H9 (cell line): ENCODE measurements at regions not wholly inside any gene's neighbourhood (a gene's known extent, or its start where the extent isn't known, plus 50 kb on each side); places are given as distances from the start of the nearest gene placed in this dataset.
"Not testable (repeated sequence)": the region's sequence is repeated elsewhere in the genome, so short reads cannot be mapped to it uniquely, and the experiment has no call there.

Experiments
- DNase-seq: peaks from one replicate; pipeline ENCODE4 v3.0.0-alpha.2; 2017
- H2AFZ ChIP-seq: one replicate; pipeline ENCODE4 v1.6.1; 2013; ENCODE audit warnings: mild to moderate bottlenecking, low read length, control low read depth, moderate library complexity
- H2AK5ac ChIP-seq: 2 replicates; pipeline ENCODE4 v1.6.1; 2013; ENCODE audit warnings: low read length, control low read depth, mixed read lengths; ENCODE audit not compliant: insufficient read length
- H2BK120ac ChIP-seq: one replicate; pipeline ENCODE4 v1.6.1; 2013; ENCODE audit warnings: low read depth, mild to moderate bottlenecking, low read length, control low read depth, inconsistent platforms; ENCODE audit not compliant: poor library complexity, severe bottlenecking
- H2BK12ac ChIP-seq: 2 replicates; pipeline ENCODE4 v1.6.1; 2013; ENCODE audit warnings: low read length, control low read depth, mixed read lengths, low read depth; ENCODE audit not compliant: insufficient read length
- H2BK15ac ChIP-seq: 2 replicates; pipeline ENCODE4 v1.6.1; 2013; ENCODE audit warnings: low read depth, low read length, control low read depth
- H2BK20ac ChIP-seq: one replicate; pipeline ENCODE4 v1.6.1; 2013; ENCODE audit warnings: low read depth, mild to moderate bottlenecking, low read length, control low read depth, inconsistent platforms; ENCODE audit not compliant: poor library complexity, severe bottlenecking
- H2BK5ac ChIP-seq: 2 replicates; pipeline ENCODE4 v1.6.1; 2013; ENCODE audit warnings: low read length, control low read depth, mixed read lengths; ENCODE audit not compliant: insufficient read length
- H3K14ac ChIP-seq: 2 replicates; pipeline ENCODE4 v1.6.1; 2013; ENCODE audit warnings: low read length, control low read depth; ENCODE audit not compliant: insufficient read depth
- H3K18ac ChIP-seq: 2 replicates; pipeline ENCODE4 v1.6.1; 2013; ENCODE audit warnings: low read depth, mild to moderate bottlenecking, mixed read lengths, low read length, control low read depth; ENCODE audit not compliant: insufficient read length
- H3K23ac ChIP-seq: 2 replicates; pipeline ENCODE4 v1.6.1; 2013; ENCODE audit warnings: low read length, control low read depth, mixed read lengths, low read depth; ENCODE audit not compliant: insufficient read length
- H3K23me2 ChIP-seq: 2 replicates; pipeline ENCODE4 v1.6.1; 2013; ENCODE audit warnings: low read depth, mild to moderate bottlenecking, mixed read lengths, low read length, control low read depth; ENCODE audit not compliant: insufficient read length, poor library complexity, severe bottlenecking
- H3K27ac ChIP-seq: 2 replicates; pipeline ENCODE4 v1.5.1; 2013; ENCODE audit warnings: low read length, control low read depth, mixed read lengths, low read depth; ENCODE audit not compliant: insufficient read length
- H3K27me3 ChIP-seq: 2 replicates; pipeline ENCODE4 v1.6.1; 2013; ENCODE audit warnings: low read length, control low read depth, inconsistent platforms; ENCODE audit not compliant: insufficient read depth
- H3K4ac ChIP-seq: 2 replicates; pipeline ENCODE4 v1.6.1; 2013; ENCODE audit warnings: low read depth, mild to moderate bottlenecking, control low read depth, inconsistent platforms, low read length, moderate library complexity
- H3K4me1 ChIP-seq: 2 replicates; pipeline ENCODE4 v1.6.1; 2013; ENCODE audit warnings: low read length, control low read depth, inconsistent platforms; ENCODE audit not compliant: insufficient read depth
- H3K4me2 ChIP-seq: 2 replicates; pipeline ENCODE4 v1.6.1; 2013; ENCODE audit warnings: low read length, control low read depth, mixed read lengths; ENCODE audit not compliant: insufficient read length, insufficient read depth
- H3K56ac ChIP-seq: 2 replicates; pipeline ENCODE4 v1.6.1; 2013; ENCODE audit warnings: low read depth, mild to moderate bottlenecking, mixed read lengths, low read length, control low read depth; ENCODE audit not compliant: insufficient read length
- H3K79me1 ChIP-seq: 2 replicates; pipeline ENCODE4 v1.6.1; 2013; ENCODE audit warnings: low read depth, mild to moderate bottlenecking, moderate library complexity, low read length, control low read depth, inconsistent platforms; ENCODE audit not compliant: insufficient read depth, poor library complexity, severe bottlenecking
- H3K79me2 ChIP-seq: 2 replicates; pipeline ENCODE4 v1.6.1; 2013; ENCODE audit warnings: low read length, control low read depth, inconsistent platforms; ENCODE audit not compliant: insufficient read depth
- H3K9ac ChIP-seq: 2 replicates; pipeline ENCODE4 v1.6.1; 2013; ENCODE audit warnings: low read length, control low read depth, mixed read lengths; ENCODE audit not compliant: insufficient read length; ENCODE audit errors: extremely low read depth
- H3K9me3 ChIP-seq: one replicate; pipeline ENCODE4 v1.6.1; 2013; ENCODE audit warnings: low read depth, low read length, inconsistent platforms; ENCODE audit not compliant: control insufficient read depth
- H3T11ph ChIP-seq: one replicate; pipeline ENCODE4 v1.6.1; 2013; ENCODE audit warnings: mild to moderate bottlenecking, low read length, control low read depth, inconsistent platforms
- H4K20me1 ChIP-seq: one replicate; pipeline ENCODE4 v1.6.1; 2013; ENCODE audit not compliant: control insufficient read depth, insufficient read length, insufficient read depth
- H4K5ac ChIP-seq: 2 replicates; pipeline ENCODE4 v1.6.1; 2013; ENCODE audit warnings: low read depth, mild to moderate bottlenecking, mixed read lengths, low read length, control low read depth; ENCODE audit not compliant: insufficient read length
- H4K8ac ChIP-seq: replicated peaks from 2 replicates; pipeline ENCODE4 v1.6.1; 2013; ENCODE audit warnings: low read length, control low read depth, mixed read lengths, low read depth; ENCODE audit not compliant: insufficient read length
- H4K91ac ChIP-seq: 2 replicates; pipeline ENCODE4 v1.6.1; 2013; ENCODE audit warnings: low read depth, mild to moderate bottlenecking, moderate library complexity, mixed read lengths, low read length, control low read depth; ENCODE audit not compliant: insufficient read length
- H3K27ac Mint-ChIP-seq, 3 experiments: 2 replicates in 2 of 3; 3 replicates in 1 of 3; pipeline ENCODE4 v1.8.0; 2020 to 2021; ENCODE audit warnings: mixed read lengths in 3 of 3, mild to moderate bottlenecking in 1 of 3, moderate library complexity in 1 of 3
- H3K27me3 Mint-ChIP-seq: 2 replicates; pipeline ENCODE4 v1.8.0; 2021; ENCODE audit warnings: low read depth, mild to moderate bottlenecking, moderate library complexity, mixed read lengths
- H3K36me3 Mint-ChIP-seq, 3 experiments: 2 replicates in 2 of 3; 3 replicates in 1 of 3; pipeline ENCODE4 v1.8.0; 2020 to 2021; ENCODE audit warnings: low read depth in 3 of 3, mixed read lengths in 3 of 3; ENCODE audit not compliant: insufficient read depth in 1 of 3
- H3K4me1 Mint-ChIP-seq, 2 experiments: 2 replicates each; pipeline ENCODE4 v1.8.0; 2020; ENCODE audit warnings: mixed read lengths in 2 of 2
- H3K4me3 Mint-ChIP-seq, 2 experiments: 2 replicates in 1 of 2; 3 replicates in 1 of 2; pipeline ENCODE4 v1.8.0; 2020 to 2021; ENCODE audit warnings: mild to moderate bottlenecking in 2 of 2, mixed read lengths in 2 of 2, moderate library complexity in 1 of 2
- H3K9me3 Mint-ChIP-seq, 2 experiments: 2 replicates in 1 of 2; 3 replicates in 1 of 2; pipeline ENCODE4 v1.8.0; 2020; ENCODE audit warnings: mild to moderate bottlenecking in 2 of 2, mixed read lengths in 2 of 2, moderate library complexity in 1 of 2
- CTCF ChIP-seq: fragments of 200-600 bp; sonication (generic); conservative IDR thresholded peaks from 3 replicates; pipeline ENCODE4 v1.8.0; 2021; ENCODE audit warnings: antibody characterized with exemption, mild to moderate bottlenecking
- WGBS: extraction: QIAGEN DNeasy Blood & Tissue Kit; methylation state at CpG from one replicate; pipeline ENCODE4 v1.1.7; 2013; ENCODE audit warnings: missing lambda C conversion rate, low lambda C conversion rate, mixed read lengths; ENCODE audit not compliant: insufficient read length; ENCODE audit errors: extremely low coverage; 5-methylcytosine and 5-hydroxymethylcytosine counted together

DNA sequence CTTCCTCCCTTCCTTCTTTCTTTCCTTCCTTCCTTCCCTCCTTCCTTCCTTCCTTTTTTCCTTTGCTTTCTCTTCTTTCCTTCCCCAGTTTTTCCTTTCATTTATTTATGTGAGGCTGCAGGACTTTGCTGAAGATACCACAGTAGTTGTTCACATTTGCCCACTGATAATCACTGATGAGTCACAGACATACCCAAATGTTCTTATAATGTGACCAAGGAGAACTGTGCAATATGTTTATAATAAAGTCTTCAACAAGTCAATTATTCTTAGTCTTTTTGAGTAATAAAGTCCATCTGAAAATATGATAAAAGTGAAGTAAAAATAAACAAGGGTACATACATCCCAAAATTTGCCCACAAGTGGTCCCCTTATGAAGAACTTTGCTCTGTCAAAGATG is 159.7 kb downstream of the GNAI1 start:
- H3K23ac ChIP-seq: no peak overlapping the region
- no peak overlapping the region for H3K14ac ChIP-seq
- no peaks in the 10 kb centered on the region for H3K23me2 ChIP-seq
- H3T11ph ChIP-seq: no peak overlapping the region
- H3K4ac ChIP-seq: no peak overlapping the region
- H2AK5ac ChIP-seq: no peak overlapping the region
- Mint-ChIP-seq H3K4me1 (peaks cover 0 to 3% of the 10 kb centered on the region in 2 experiments; a peak in 1 of 4 replicates), H3K9me3 (peaks cover 9% of the 10 kb centered on the region in 2 experiments; a peak in 4 of 5 replicates), H3K36me3 (peaks cover 2 to 10% (median 6%) of the 10 kb centered on the region in 3 experiments; a peak in 4 of 7 replicates), H3K4me3 (no peak overlapping the region), H3K27me3 (peaks cover 6% of the 10 kb centered on the region), H3K27ac (no peak overlapping the region)
- no peaks in the 10 kb centered on the region for H4K20me1 ChIP-seq
- H3K4me2 ChIP-seq: no peak overlapping the region
- TF ChIP-seq CTCF: no peak
- no peak overlapping the region for H2BK120ac ChIP-seq
- H2BK15ac ChIP-seq: no peak overlapping the region
- H3K4me1 ChIP-seq: no peaks in the 10 kb centered on the region
- H2BK20ac ChIP-seq: no peak overlapping the region
- H2BK5ac ChIP-seq: no peak overlapping the region
- no peaks in the 10 kb centered on the region for H3K79me2 ChIP-seq
- H3K27ac ChIP-seq: no peak overlapping the region
- H3K27me3 ChIP-seq: no peaks in the 10 kb centered on the region
- H3K18ac ChIP-seq: no peak overlapping the region
- H2BK12ac ChIP-seq: no peak overlapping the region
- H2AFZ ChIP-seq: no peak overlapping the region
- H3K56ac ChIP-seq: no peak overlapping the region
- H4K5ac ChIP-seq: no peak overlapping the region
- DNase-seq: no peak
- H3K9me3 ChIP-seq: no peaks in the 10 kb centered on the region
- no peaks in the 10 kb centered on the region for H3K79me1 ChIP-seq
- no peak overlapping the region for H4K91ac ChIP-seq
- no peak overlapping the region for H3K9ac ChIP-seq
- no peak overlapping the region for H4K8ac ChIP-seq

GRCh38 chr7:80292634-80293033 is 158.0 kb downstream of the GNAI1 start:
- not testable (repeated sequence) for H3K4me1 ChIP-seq, H3K4me2 ChIP-seq, H3K79me2 ChIP-seq, H3K18ac ChIP-seq, H2BK20ac ChIP-seq, H3K4ac ChIP-seq, H3K27ac ChIP-seq, DNase-seq, H2AFZ ChIP-seq, H3K14ac ChIP-seq, H3K9ac ChIP-seq, H2BK120ac ChIP-seq, H3K9me3 ChIP-seq, H3K23me2 ChIP-seq, H3K27me3 ChIP-seq, H4K5ac ChIP-seq, H3K56ac ChIP-seq, H3K27me3 Mint-ChIP-seq, H3K36me3 Mint-ChIP-seq, H3T11ph ChIP-seq, H2BK15ac ChIP-seq, H4K20me1 ChIP-seq, H2AK5ac ChIP-seq, H2BK12ac ChIP-seq, H3K27ac Mint-ChIP-seq, H3K9me3 Mint-ChIP-seq, H3K23ac ChIP-seq, H2BK5ac ChIP-seq, H3K4me1 Mint-ChIP-seq, H3K79me1 ChIP-seq, H4K8ac ChIP-seq, H4K91ac ChIP-seq, H3K4me3 Mint-ChIP-seq
- no CpG with 5 or more reads among the region's 3 CpGs for WGBS
